Body of pancreas (tissue), 4 donors: ENCODE measurements at regions not wholly inside any gene's neighbourhood (a gene's known extent, or its start where the extent isn't known, plus 50 kb on each side); places are given as distances from the start of the nearest gene placed in this dataset.

Source experiments
- ATAC-seq: fragments of 150-250 bp; one replicate; pipeline ENCODE4 v1.9.1; 2016
- DNase-seq, 4 donors: peaks; one replicate each; pipeline ENCODE4 v3.0.0-alpha.2; 2019
- H3K27ac ChIP-seq, 4 donors: fragments of 200-600 bp; sonication (generic); 1 replicate in 3 of 4; 2 replicates in 1 of 4; pipeline versions ENCODE4 v1.5.1 to v1.6.1; 2016 to 2019; ENCODE audit warnings: mild to moderate bottlenecking in 1 of 4, mixed read lengths in 1 of 4, moderate library complexity in 1 of 4
- H3K27me3 ChIP-seq, 2 donors: fragments of 200-600 bp; sonication (generic); one replicate each; pipeline ENCODE4 v1.6.0; 2016; ENCODE audit warnings: mild to moderate bottlenecking in 1 of 2
- H3K36me3 ChIP-seq, 2 donors: fragments of 200-600 bp; sonication (generic); replicated peaks in 1 of 2; 2 replicates each; pipeline ENCODE4 v1.5.1; 2016; ENCODE audit warnings: low read depth in 2 of 2; ENCODE audit not compliant: insufficient read depth in 1 of 2
- H3K4me1 ChIP-seq: fragments of 200-600 bp; sonication (generic); one replicate; pipeline ENCODE4 v1.6.0; 2016
- H3K4me3 ChIP-seq, 2 donors: fragments of 200-600 bp; sonication (generic); 1 replicate in 1 of 2; 2 replicates in 1 of 2; pipeline ENCODE4 v1.5.1; 2016 to 2019
- H3K9me3 ChIP-seq, 3 donors: fragments of 200-600 bp; sonication (generic); 1 replicate in 2 of 3; 2 replicates in 1 of 3; pipeline ENCODE4 v1.5.1; 2016
- CTCF ChIP-seq, 7 experiments: fragments of 450-650 bp in 4 of 7; fragments of 200-600 bp in 3 of 7; sonication (generic) in 3 of 7; IDR thresholded peaks; one replicate each; pipeline ENCODE4 v1.5.1; 2016 to 2019; ENCODE audit warnings: antibody characterized with exemption in 7 of 7
- POLR2A ChIP-seq, 3 donors: fragments of 450-650 bp; IDR thresholded peaks; one replicate each; pipeline ENCODE4 v1.6.1; 2016; ENCODE audit warnings: antibody characterized with exemption in 3 of 3, mild to moderate bottlenecking in 2 of 3
- WGBS, 2 donors: methylation state at CpG; one replicate each; pipeline ENCODE4 v1.1.5; 2017; 5-methylcytosine and 5-hydroxymethylcytosine counted together
- intact Hi-C: fragments of 100-400 bp; cut with DNase I; formaldehyde crosslinking; loops from one replicate; pipeline ENCODE4 v1.15.1; 2023

GRCh38 chr16:63530208-63530607 is 1494.0 kb upstream of the CDH8 start:
- intact Hi-C loops, result no loop called here
- 43 to 55% methylated on average over 2 of the region's 2 CpGs for WGBS, 2 donors
- Histone ChIP-seq H3K36me3 (no peaks in the 10 kb centered on the region), H3K27ac (no peak overlapping the region), H3K4me1 (no peaks in the 10 kb centered on the region), H3K27me3 (no peaks in the 10 kb centered on the region), H3K4me3 (no peak overlapping the region), H3K9me3 (no peaks in the 10 kb centered on the region)
- no peak for ATAC-seq
- TF ChIP-seq POLR2A (IDR thresholded peaks at IDR 0.05) (no peak), CTCF (IDR thresholded peaks at IDR 0.05) (no peak)
- DNase-seq, result no peak

GRCh38 chr16:63527404-63527803 is 1491.2 kb upstream of the CDH8 start:
- Histone ChIP-seq H3K4me1 (no peaks in the 10 kb centered on the region), H3K4me3 (no peak overlapping the region), H3K27me3 (no peaks in the 10 kb centered on the region), H3K27ac (no peak overlapping the region), H3K9me3 (no peaks in the 10 kb centered on the region), H3K36me3 (no peaks in the 10 kb centered on the region)
- ATAC-seq (no peak), DNase-seq (no peak)
- TF ChIP-seq POLR2A (IDR thresholded peaks at IDR 0.05), result no peak
- intact Hi-C loops, result no loop called here
- 75 to 84% methylated on average over 3 of the region's 3 CpGs for WGBS, 2 donors

- TF ChIP-seq CTCF (IDR thresholded peaks at IDR 0.05), result no peak
- TF ChIP-seq POLR2A (IDR thresholded peaks at IDR 0.05), result no peak
- DNase-seq, result no peak
- Histone ChIP-seq H3K9me3 (no peaks in the 10 kb centered on the region), H3K27me3 (no peaks in the 10 kb centered on the region), H3K36me3 (no peaks in the 10 kb centered on the region), H3K27ac (no peak overlapping the region), H3K4me3 (no peak overlapping the region), H3K4me1 (no peaks in the 10 kb centered on the region)
- intact Hi-C loops, result no loop called here
- 67 to 76% methylated on average over 4 of the region's 4 CpGs for WGBS, 2 donors
- no peak for ATAC-seq
Observed at GRCh38 chr16:63516394-63516793, 1480.2 kb upstream of the CDH8 start.

- 50 to 63% methylated on average over 1 of the region's 1 CpG for WGBS, 2 donors
- no peak for TF ChIP-seq CTCF (IDR thresholded peaks at IDR 0.05)
- no peak for TF ChIP-seq POLR2A (IDR thresholded peaks at IDR 0.05)
- no peak for DNase-seq
- ATAC-seq, result no peak
- intact Hi-C loops, result no loop called here
- H3K36me3 ChIP-seq, result no peaks in the 10 kb centered on the region
- no peak overlapping the region for H3K27ac ChIP-seq
- H3K4me3 ChIP-seq, result no peak overlapping the region
- H3K4me1 ChIP-seq, result no peaks in the 10 kb centered on the region
- no peaks in the 10 kb centered on the region for H3K27me3 ChIP-seq
- no peaks in the 10 kb centered on the region for H3K9me3 ChIP-seq
Observed at GRCh38 chr16:63512910-63513309, 1476.7 kb upstream of the CDH8 start.

- intact Hi-C loops, result no loop called here
- no peak for DNase-seq
- no peaks in the 10 kb centered on the region for H3K36me3 ChIP-seq
- H3K27me3 ChIP-seq, result no peaks in the 10 kb centered on the region
- TF ChIP-seq CTCF (IDR thresholded peaks at IDR 0.05) (no peak), POLR2A (IDR thresholded peaks at IDR 0.05) (no peak)
- H3K9me3 ChIP-seq, result no peaks in the 10 kb centered on the region
- H3K4me1 ChIP-seq, result no peaks in the 10 kb centered on the region
- no peak for ATAC-seq
- WGBS, 2 donors, result 71 to 74% methylated on average over 2 of the region's 2 CpGs
- no peak overlapping the region for H3K27ac ChIP-seq
- H3K4me3 ChIP-seq, result no peak overlapping the region
Observed at GRCh38 chr16:63497408-63497807, 1461.2 kb upstream of the CDH8 start.
